Caco-2 (cell line): ENCODE measurements at regions not wholly inside any gene's neighbourhood (a gene's known extent, or its start where the extent isn't known, plus 50 kb on each side); places are given as distances from the start of the nearest gene placed in this dataset.

Experiments
- BruUV-seq: library from RNA; stranded (reverse); fragments of 400-500 nt; replicated peaks from 2 replicates; lab custom pipeline; 2021; lab: Mats Ljungman, UMichigan
- CTCF ChIA-PET: fragments of 300-600 bp; sonication (Branson Sonifier 250); formaldehyde crosslinking; loops from one replicate; lab custom pipeline; 2022; ENCODE audit warnings: antibody characterized with exemption; lab: Charles Lee
- POLR2A ChIA-PET: fragments of 300-600 bp; sonication (Branson Sonifier 250); formaldehyde crosslinking; loops from one replicate; lab custom pipeline; 2022; ENCODE audit warnings: antibody characterized with exemption; lab: Charles Lee
- DNase-seq, 2 experiments: peaks; one replicate each; pipeline versions ENCODE4 v3.0.0 to v3.0.0-alpha.2; 2020 to 2022
- H3K27me3 ChIP-seq: replicated peaks from 2 replicates; pipeline ENCODE4 v1.6.0; 2011; ENCODE audit warnings: low read length; ENCODE audit not compliant: control insufficient read depth, insufficient read depth
- H3K36me3 ChIP-seq: 2 replicates; pipeline ENCODE4 v1.5.1; 2011; ENCODE audit warnings: low read length; ENCODE audit not compliant: control insufficient read depth, insufficient read depth
- H3K4me1 ChIP-seq: fragments of 250-450 bp; sonication (Bioruptor Pico); 2 replicates; pipeline ENCODE4 v1.5.1; 2020; ENCODE audit warnings: mild to moderate bottlenecking
- H3K4me3 ChIP-seq: 2 replicates; pipeline ENCODE4 v1.5.1; 2011; ENCODE audit warnings: low read depth, mild to moderate bottlenecking, control low read depth, low read length
- H3K9me3 ChIP-seq: fragments of 250-450 bp; sonication (Bioruptor Pico); 2 replicates; pipeline ENCODE4 v1.5.1; 2020; ENCODE audit warnings: mild to moderate bottlenecking, moderate library complexity
- H3K27ac Mint-ChIP-seq: one replicate; pipeline ENCODE4 v1.8.0; 2022; ENCODE audit warnings: mixed read lengths; ENCODE audit not compliant: unreplicated experiment
- H3K27me3 Mint-ChIP-seq: one replicate; pipeline ENCODE4 v1.8.0; 2022; ENCODE audit warnings: mixed read lengths; ENCODE audit not compliant: insufficient read depth, unreplicated experiment
- H3K36me3 Mint-ChIP-seq: one replicate; pipeline ENCODE4 v1.8.0; 2022; ENCODE audit warnings: mild to moderate bottlenecking, mixed read lengths; ENCODE audit not compliant: insufficient read depth, unreplicated experiment
- H3K4me1 Mint-ChIP-seq: one replicate; pipeline ENCODE4 v1.8.0; 2022; ENCODE audit warnings: low read depth, mixed read lengths; ENCODE audit not compliant: unreplicated experiment
- H3K4me3 Mint-ChIP-seq: one replicate; pipeline ENCODE4 v1.8.0; 2022; ENCODE audit warnings: mild to moderate bottlenecking, moderate library complexity, mixed read lengths; ENCODE audit not compliant: unreplicated experiment
- H3K9me3 Mint-ChIP-seq: one replicate; pipeline ENCODE4 v1.8.0; 2022; ENCODE audit warnings: mixed read lengths; ENCODE audit not compliant: unreplicated experiment
- intact Hi-C: fragments of 100-400 bp; cut with micrococcal nuclease; formaldehyde crosslinking; loops from one replicate; pipeline ENCODE4 v1.10.0; 2022; ENCODE audit not compliant: unreplicated experiment
- TF ChIP-seq, protein P1 (sequence below), 2 experiments: fragments of 200-600 bp in 1 of 2; IDR thresholded peaks; 1 replicate in 1 of 2; 2 replicates in 1 of 2; pipeline versions ENCODE4 v1.5.1 to v1.8.0; 2011 to 2022; ENCODE audit warnings: antibody characterized with exemption in 1 of 2, control low read depth in 1 of 2, inconsistent platforms in 1 of 2, low read depth in 1 of 2, low read length in 1 of 2, mild to moderate bottlenecking in 1 of 2, moderate library complexity in 1 of 2; ENCODE audit not compliant: insufficient read depth in 1 of 2, severe bottlenecking in 1 of 2, unreplicated experiment in 1 of 2

DNA sequence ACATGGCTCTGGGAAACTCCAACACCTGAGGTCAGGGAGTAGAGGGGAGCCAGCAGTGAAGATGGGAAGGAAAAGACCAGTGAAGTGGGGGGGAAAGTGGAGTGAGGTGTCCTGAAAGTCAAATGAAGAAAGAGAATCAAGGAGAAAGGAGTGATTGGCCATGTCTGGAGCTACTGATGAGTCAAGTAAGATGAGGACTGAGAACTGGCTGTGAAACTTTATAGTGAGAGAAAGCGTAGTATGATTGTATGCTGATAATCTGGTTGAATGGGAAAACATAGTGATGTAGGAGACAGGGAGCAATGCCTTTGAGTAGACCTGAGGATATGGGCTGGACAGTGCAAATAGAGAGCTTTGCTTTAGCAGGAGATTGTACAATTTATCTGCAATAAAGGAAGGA, 183.6 kb upstream of the GMDS start:
- BruUV-seq, result no TSS peak

DNA sequence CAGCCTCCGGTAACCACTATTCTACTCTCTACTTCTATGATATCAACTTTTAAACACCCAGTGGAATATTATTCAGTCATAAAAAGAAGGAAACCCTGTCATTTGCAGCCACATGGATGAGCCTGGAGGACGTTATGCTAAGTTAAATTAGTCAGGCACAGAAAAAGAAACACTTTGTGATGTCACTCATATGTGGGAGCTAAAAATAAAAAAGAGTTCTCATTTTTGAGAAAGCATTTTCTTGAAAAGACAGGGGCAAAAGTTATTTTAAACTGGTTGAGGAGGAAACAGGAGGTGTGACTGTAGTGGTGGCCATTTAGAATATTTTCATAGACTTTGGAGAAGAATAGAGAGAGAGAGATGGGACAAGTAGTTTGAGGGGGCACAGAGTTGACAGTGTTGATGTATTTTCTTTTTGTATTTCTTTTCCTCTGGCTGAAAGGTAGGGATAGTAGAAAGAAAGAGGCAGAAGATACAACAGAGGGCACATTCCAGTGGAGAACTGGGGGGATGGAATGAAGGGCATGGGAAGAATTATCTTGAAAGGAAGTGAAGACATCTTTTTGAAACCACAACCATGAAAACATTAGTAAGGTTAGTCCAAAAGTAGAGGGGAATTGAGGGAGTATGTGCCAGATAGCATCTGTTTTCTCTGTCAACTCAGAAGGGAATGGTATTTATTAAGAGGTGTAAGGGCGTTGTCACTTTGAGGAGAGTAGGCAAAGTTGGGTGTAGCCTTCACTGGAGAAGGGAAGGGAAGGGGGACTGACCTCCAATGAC, 181.3 kb upstream of the GMDS start:
- no peaks in the 10 kb centered on the region for H3K27me3 Mint-ChIP-seq
- intact Hi-C loops, result no loop called here

More for the DNA sequence above, 183.6 kb upstream of the GMDS start:
- Mint-ChIP-seq H3K27me3 (no peaks in the 10 kb centered on the region), H3K36me3 (no peaks in the 10 kb centered on the region), H3K4me1 (peaks cover 14% of the 10 kb centered on the region), H3K9me3 (no peaks in the 10 kb centered on the region), H3K27ac (no peak overlapping the region), H3K4me3 (no peak overlapping the region)
- TF ChIP-seq, protein P1, sequence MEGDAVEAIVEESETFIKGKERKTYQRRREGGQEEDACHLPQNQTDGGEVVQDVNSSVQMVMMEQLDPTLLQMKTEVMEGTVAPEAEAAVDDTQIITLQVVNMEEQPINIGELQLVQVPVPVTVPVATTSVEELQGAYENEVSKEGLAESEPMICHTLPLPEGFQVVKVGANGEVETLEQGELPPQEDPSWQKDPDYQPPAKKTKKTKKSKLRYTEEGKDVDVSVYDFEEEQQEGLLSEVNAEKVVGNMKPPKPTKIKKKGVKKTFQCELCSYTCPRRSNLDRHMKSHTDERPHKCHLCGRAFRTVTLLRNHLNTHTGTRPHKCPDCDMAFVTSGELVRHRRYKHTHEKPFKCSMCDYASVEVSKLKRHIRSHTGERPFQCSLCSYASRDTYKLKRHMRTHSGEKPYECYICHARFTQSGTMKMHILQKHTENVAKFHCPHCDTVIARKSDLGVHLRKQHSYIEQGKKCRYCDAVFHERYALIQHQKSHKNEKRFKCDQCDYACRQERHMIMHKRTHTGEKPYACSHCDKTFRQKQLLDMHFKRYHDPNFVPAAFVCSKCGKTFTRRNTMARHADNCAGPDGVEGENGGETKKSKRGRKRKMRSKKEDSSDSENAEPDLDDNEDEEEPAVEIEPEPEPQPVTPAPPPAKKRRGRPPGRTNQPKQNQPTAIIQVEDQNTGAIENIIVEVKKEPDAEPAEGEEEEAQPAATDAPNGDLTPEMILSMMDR (IDR thresholded peaks at IDR 0.05; ENCODE audit: insufficient read depth in 1 of 2, low read depth in 1 of 2, low read length in 1 of 2, severe bottlenecking in 1 of 2, unreplicated experiment in 1 of 2), result no peak
- no peak for DNase-seq
- no peaks in the 10 kb centered on the region for H3K36me3 ChIP-seq
- peaks cover 7% of the 10 kb centered on the region for H3K4me1 ChIP-seq
- intact Hi-C loops, result no loop called here
- H3K9me3 ChIP-seq, result no peaks in the 10 kb centered on the region
- ChIA-PET CTCF (no interaction called here), POLR2A (no interaction called here)
- H3K4me3 ChIP-seq, result no peak overlapping the region
- no peaks in the 10 kb centered on the region for H3K27me3 ChIP-seq

DNA sequence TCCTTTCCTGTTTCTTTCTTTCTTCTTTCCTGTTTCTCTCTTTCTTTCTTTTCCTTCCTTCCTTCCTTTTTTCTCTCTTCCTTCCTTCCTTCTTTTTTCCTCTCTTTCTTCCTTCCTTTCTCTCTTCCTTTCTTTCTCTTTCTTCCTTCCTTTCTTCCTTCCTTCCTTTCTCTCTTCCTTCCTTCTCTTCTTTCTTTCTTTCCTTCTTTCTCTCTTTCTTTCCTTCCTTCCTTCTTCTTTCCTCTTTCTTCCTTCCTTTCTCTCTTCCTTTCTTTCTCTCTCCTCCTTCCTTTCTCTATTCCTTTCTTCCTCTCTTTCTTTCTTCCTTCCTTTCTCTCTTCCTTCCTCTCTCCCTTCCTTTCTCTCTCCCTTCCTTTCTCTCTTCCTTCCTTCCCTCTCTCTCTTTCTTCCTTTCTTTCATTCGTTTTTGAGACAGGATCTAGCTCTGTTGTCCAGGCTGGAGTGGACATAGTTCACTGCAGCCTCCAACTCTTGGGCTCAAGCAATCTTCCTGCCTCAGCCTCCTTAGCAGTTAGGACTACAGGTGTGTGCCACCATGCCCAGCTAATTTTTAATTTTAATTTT, 170.8 kb upstream of the GMDS start:
- Histone ChIP-seq H3K9me3 (no peaks in the 10 kb centered on the region), H3K4me1 (no peaks in the 10 kb centered on the region), H3K4me3 (no peak overlapping the region), H3K27me3 (no peaks in the 10 kb centered on the region), H3K36me3 (no peaks in the 10 kb centered on the region)
- Mint-ChIP-seq H3K9me3 (peaks cover 12% of the 10 kb centered on the region), H3K27me3 (no peaks in the 10 kb centered on the region), H3K36me3 (no peaks in the 10 kb centered on the region), H3K4me1 (no peaks in the 10 kb centered on the region), H3K27ac (no peak overlapping the region), H3K4me3 (no peak overlapping the region)
- BruUV-seq, result no TSS peak
- TF ChIP-seq, protein P1 (IDR thresholded peaks at IDR 0.05; ENCODE audit: insufficient read depth in 1 of 2, low read depth in 1 of 2, low read length in 1 of 2, severe bottlenecking in 1 of 2, unreplicated experiment in 1 of 2), result no peak
- DNase-seq, result no peak
- intact Hi-C loops, result no loop called here
- POLR2A ChIA-PET, result no interaction called here
- CTCF ChIA-PET, result no interaction called here

More for the DNA sequence above, 181.3 kb upstream of the GMDS start:
- no peak overlapping the region for H3K4me3 ChIP-seq
- Mint-ChIP-seq H3K36me3 (no peaks in the 10 kb centered on the region), H3K27ac (no peak overlapping the region), H3K4me3 (no peak overlapping the region), H3K4me1 (no peaks in the 10 kb centered on the region), H3K9me3 (no peaks in the 10 kb centered on the region)
- no TSS peak for BruUV-seq
- 0 out of 2 replicates have a peak, but pooled peaks cover under 1% of the 10 kb centered on the region for H3K4me1 ChIP-seq
- H3K9me3 ChIP-seq, result no peaks in the 10 kb centered on the region
- H3K36me3 ChIP-seq, result no peaks in the 10 kb centered on the region
- ChIA-PET CTCF (no interaction called here), POLR2A (no interaction called here)
- TF ChIP-seq, protein P1 (IDR thresholded peaks at IDR 0.05; ENCODE audit: insufficient read depth in 1 of 2, low read depth in 1 of 2, low read length in 1 of 2, severe bottlenecking in 1 of 2, unreplicated experiment in 1 of 2), result no peak
- H3K27me3 ChIP-seq, result no peaks in the 10 kb centered on the region
- DNase-seq, result no peak
